Activated T-helper 17 cell treated with anti-CD3 and anti-CD28 coated beads, Interleukin-2, amount 50 U/mL, for 72 hours (primary cell): ENCODE measurements at regions not wholly inside any gene's neighbourhood (a gene's known extent, or its start where the extent isn't known, plus 50 kb on each side); places are given as distances from the start of the nearest gene placed in this dataset.

Source experiments
- ATAC-seq: fragments of 150-1000 bp; cut with Tn5 transposase; replicated peaks from 2 replicates; pipeline ENCODE4 v1.10.0; 2021; ENCODE audit warnings: mild to moderate bottlenecking, moderate library complexity
- H3K27ac Mint-ChIP-seq: one replicate; pipeline ENCODE4 v1.8.0; 2022; ENCODE audit warnings: mixed read lengths
- H3K27me3 Mint-ChIP-seq: one replicate; pipeline ENCODE4 v1.8.0; 2022; ENCODE audit warnings: mixed read lengths
- H3K36me3 Mint-ChIP-seq: one replicate; pipeline ENCODE4 v1.8.0; 2022; ENCODE audit warnings: low read depth, mild to moderate bottlenecking, mixed read lengths
- H3K4me1 Mint-ChIP-seq: one replicate; pipeline ENCODE4 v1.8.0; 2022; ENCODE audit warnings: mixed read lengths
- H3K4me3 Mint-ChIP-seq: one replicate; pipeline ENCODE4 v1.8.0; 2022; ENCODE audit warnings: mild to moderate bottlenecking, mixed read lengths
- H3K9me3 Mint-ChIP-seq: one replicate; pipeline ENCODE4 v1.8.0; 2022; ENCODE audit warnings: mixed read lengths

GRCh38 chr1:199265319-199265718 lies 626.5 kb downstream of the PTPRC start:
- Mint-ChIP-seq H3K9me3 (no peaks in the 10 kb centered on the region), H3K4me3 (no peak overlapping the region), H3K36me3 (no peaks in the 10 kb centered on the region), H3K27me3 (peaks cover 4% of the 10 kb centered on the region), H3K4me1 (no peaks in the 10 kb centered on the region), H3K27ac (no peak overlapping the region)
- no peak for ATAC-seq

GRCh38 chr1:199269241-199269640 lies 630.4 kb downstream of the PTPRC start:
- ATAC-seq = no peak
- H3K9me3 Mint-ChIP-seq = no peaks in the 10 kb centered on the region
- H3K27ac Mint-ChIP-seq = no peak overlapping the region
- H3K4me3 Mint-ChIP-seq = no peak overlapping the region
- no peaks in the 10 kb centered on the region for H3K36me3 Mint-ChIP-seq
- peaks cover 5% of the 10 kb centered on the region for H3K4me1 Mint-ChIP-seq
- no peaks in the 10 kb centered on the region for H3K27me3 Mint-ChIP-seq

- H3K36me3 Mint-ChIP-seq = no peaks in the 10 kb centered on the region
Observed at GRCh38 chr1:199272139-199272544, 633.3 kb downstream of the PTPRC start.

GRCh38 chr1:199272628-199273086 lies 633.8 kb downstream of the PTPRC start:
- Mint-ChIP-seq H3K27ac (no peak overlapping the region), H3K36me3 (no peaks in the 10 kb centered on the region), H3K9me3 (peaks cover 4% of the 10 kb centered on the region), H3K4me3 (no peak overlapping the region), H3K27me3 (peaks cover 4% of the 10 kb centered on the region), H3K4me1 (peaks cover 5% of the 10 kb centered on the region)
- ATAC-seq = peak; percentile 63

More at GRCh38 chr1:199272139-199272544, 633.3 kb downstream of the PTPRC start:
- Mint-ChIP-seq H3K27me3 (peaks cover 3% of the 10 kb centered on the region), H3K9me3 (peaks cover 3% of the 10 kb centered on the region), H3K4me1 (peaks cover 5% of the 10 kb centered on the region), H3K4me3 (no peak overlapping the region), H3K27ac (no peak overlapping the region)
- no peak for ATAC-seq

GRCh38 chr1:199273837-199274379 lies 635.1 kb downstream of the PTPRC start:
- Mint-ChIP-seq H3K4me3 (no peak overlapping the region), H3K9me3 (peaks cover 4% of the 10 kb centered on the region), H3K4me1 (peaks cover 5% of the 10 kb centered on the region), H3K27ac (no peak overlapping the region), H3K27me3 (peaks cover 4% of the 10 kb centered on the region), H3K36me3 (no peaks in the 10 kb centered on the region)
- peak; percentile 23 for ATAC-seq

- Mint-ChIP-seq H3K9me3 (peaks cover 4% of the 10 kb centered on the region), H3K27me3 (peaks cover 10% of the 10 kb centered on the region), H3K36me3 (no peaks in the 10 kb centered on the region), H3K4me3 (no peak overlapping the region), H3K27ac (no peak overlapping the region), H3K4me1 (peaks cover 5% of the 10 kb centered on the region)
- ATAC-seq = no peak
Observed at GRCh38 chr1:199279067-199279466, 640.2 kb downstream of the PTPRC start.

GRCh38 chr1:199279872-199280645 lies 641.2 kb downstream of the PTPRC start:
- Mint-ChIP-seq H3K4me1 (peaks cover 5% of the 10 kb centered on the region), H3K9me3 (peaks cover 4% of the 10 kb centered on the region), H3K27me3 (peaks cover 11% of the 10 kb centered on the region), H3K4me3 (no peak overlapping the region), H3K27ac (peak overlapping the region; percentile 51), H3K36me3 (no peaks in the 10 kb centered on the region)
- peak; percentile 82 for ATAC-seq

GRCh38 chr1:199282751-199283305 lies 644.0 kb downstream of the PTPRC start:
- ATAC-seq = no peak
- peaks cover 10% of the 10 kb centered on the region for H3K27me3 Mint-ChIP-seq

GRCh38 chr1:199283794-199284193 lies 645.0 kb downstream of the PTPRC start:
- Mint-ChIP-seq H3K4me1 (peaks cover 5% of the 10 kb centered on the region), H3K4me3 (no peak overlapping the region), H3K27me3 (peaks cover 10% of the 10 kb centered on the region), H3K27ac (no peak overlapping the region), H3K9me3 (no peaks in the 10 kb centered on the region), H3K36me3 (no peaks in the 10 kb centered on the region)
- ATAC-seq = no peak

More at GRCh38 chr1:199282751-199283305, 644.0 kb downstream of the PTPRC start:
- no peaks in the 10 kb centered on the region for H3K9me3 Mint-ChIP-seq
- H3K4me3 Mint-ChIP-seq = no peak overlapping the region
- H3K4me1 Mint-ChIP-seq = peaks cover 5% of the 10 kb centered on the region
- H3K27ac Mint-ChIP-seq = no peak overlapping the region
- H3K36me3 Mint-ChIP-seq = no peaks in the 10 kb centered on the region

- H3K9me3 Mint-ChIP-seq = no peaks in the 10 kb centered on the region
Observed at GRCh38 chr1:199287206-199287605, 648.4 kb downstream of the PTPRC start.

GRCh38 chr1:199287647-199288046 lies 648.8 kb downstream of the PTPRC start:
- no peak for ATAC-seq

More at GRCh38 chr1:199287206-199287605, 648.4 kb downstream of the PTPRC start:
- no peaks in the 10 kb centered on the region for H3K4me1 Mint-ChIP-seq
- peaks cover 10% of the 10 kb centered on the region for H3K27me3 Mint-ChIP-seq
- H3K4me3 Mint-ChIP-seq = no peak overlapping the region
- no peak overlapping the region for H3K27ac Mint-ChIP-seq
- no peak for ATAC-seq
- H3K36me3 Mint-ChIP-seq = no peaks in the 10 kb centered on the region

GRCh38 chr1:199290186-199290585 lies 651.3 kb downstream of the PTPRC start:
- no peaks in the 10 kb centered on the region for H3K9me3 Mint-ChIP-seq
- no peak overlapping the region for H3K27ac Mint-ChIP-seq
- no peak for ATAC-seq
- no peaks in the 10 kb centered on the region for H3K4me1 Mint-ChIP-seq
- H3K36me3 Mint-ChIP-seq = no peaks in the 10 kb centered on the region
- peaks cover 2% of the 10 kb centered on the region for H3K27me3 Mint-ChIP-seq
- no peak overlapping the region for H3K4me3 Mint-ChIP-seq

More at GRCh38 chr1:199287647-199288046, 648.8 kb downstream of the PTPRC start:
- Mint-ChIP-seq H3K27ac (no peak overlapping the region), H3K27me3 (peaks cover 6% of the 10 kb centered on the region), H3K4me3 (no peak overlapping the region), H3K36me3 (no peaks in the 10 kb centered on the region), H3K9me3 (no peaks in the 10 kb centered on the region), H3K4me1 (no peaks in the 10 kb centered on the region)

- Mint-ChIP-seq H3K9me3 (no peaks in the 10 kb centered on the region), H3K4me1 (no peaks in the 10 kb centered on the region), H3K36me3 (no peaks in the 10 kb centered on the region), H3K4me3 (no peak overlapping the region), H3K27ac (no peak overlapping the region), H3K27me3 (no peaks in the 10 kb centered on the region)
- no peak for ATAC-seq
Observed at GRCh38 chr1:199291022-199291740, 652.3 kb downstream of the PTPRC start.

GRCh38 chr1:199292896-199293295 lies 654.1 kb downstream of the PTPRC start:
- Mint-ChIP-seq H3K9me3 (no peaks in the 10 kb centered on the region), H3K27me3 (peaks cover 5% of the 10 kb centered on the region)

More at GRCh38 chr1:199292896-199293295, 654.1 kb downstream of the PTPRC start:
- H3K36me3 Mint-ChIP-seq = no peaks in the 10 kb centered on the region
- H3K27ac Mint-ChIP-seq = no peak overlapping the region
- no peak for ATAC-seq
- H3K4me3 Mint-ChIP-seq = no peak overlapping the region
- no peaks in the 10 kb centered on the region for H3K4me1 Mint-ChIP-seq
